Fibroblast of mammary gland (primary cell): ENCODE measurements at regions not wholly inside any gene's neighbourhood (a gene's known extent, or its start where the extent isn't known, plus 50 kb on each side); places are given as distances from the start of the nearest gene placed in this dataset.

Experiments
- DNase-seq: peaks from one replicate; pipeline ENCODE4 v3.0.0-alpha.2; 2010; ENCODE audit warnings: low read depth
- H3K4me3 ChIP-seq: 2 replicates; pipeline ENCODE4 v1.5.1; 2011; ENCODE audit warnings: low read depth, mild to moderate bottlenecking, low read length, moderate library complexity; ENCODE audit not compliant: control insufficient read depth
- TF ChIP-seq, protein P1 (sequence below): conservative IDR thresholded peaks from 2 replicates; pipeline ENCODE4 v1.5.1; 2011; ENCODE audit warnings: low read depth, low read length, inconsistent platforms; ENCODE audit not compliant: control insufficient read depth, insufficient read depth

- H3K4me3 ChIP-seq = no peak overlapping the region
- DNase-seq = no peak
- TF ChIP-seq, protein P1, sequence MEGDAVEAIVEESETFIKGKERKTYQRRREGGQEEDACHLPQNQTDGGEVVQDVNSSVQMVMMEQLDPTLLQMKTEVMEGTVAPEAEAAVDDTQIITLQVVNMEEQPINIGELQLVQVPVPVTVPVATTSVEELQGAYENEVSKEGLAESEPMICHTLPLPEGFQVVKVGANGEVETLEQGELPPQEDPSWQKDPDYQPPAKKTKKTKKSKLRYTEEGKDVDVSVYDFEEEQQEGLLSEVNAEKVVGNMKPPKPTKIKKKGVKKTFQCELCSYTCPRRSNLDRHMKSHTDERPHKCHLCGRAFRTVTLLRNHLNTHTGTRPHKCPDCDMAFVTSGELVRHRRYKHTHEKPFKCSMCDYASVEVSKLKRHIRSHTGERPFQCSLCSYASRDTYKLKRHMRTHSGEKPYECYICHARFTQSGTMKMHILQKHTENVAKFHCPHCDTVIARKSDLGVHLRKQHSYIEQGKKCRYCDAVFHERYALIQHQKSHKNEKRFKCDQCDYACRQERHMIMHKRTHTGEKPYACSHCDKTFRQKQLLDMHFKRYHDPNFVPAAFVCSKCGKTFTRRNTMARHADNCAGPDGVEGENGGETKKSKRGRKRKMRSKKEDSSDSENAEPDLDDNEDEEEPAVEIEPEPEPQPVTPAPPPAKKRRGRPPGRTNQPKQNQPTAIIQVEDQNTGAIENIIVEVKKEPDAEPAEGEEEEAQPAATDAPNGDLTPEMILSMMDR = no peak
These were observed 438.6 kb downstream of the TSHZ3 start for GRCh38 chr19:30910485-30911240.

GRCh38 chr19:30909216-30909615 lies 440.0 kb downstream of the TSHZ3 start:
- H3K4me3 ChIP-seq = no peak overlapping the region
- no peak for DNase-seq
- TF ChIP-seq, protein P1 = no peak

- TF ChIP-seq, protein P1 = no peak
- no peak for DNase-seq
- H3K4me3 ChIP-seq = no peak overlapping the region
These were observed 440.9 kb downstream of the TSHZ3 start for GRCh38 chr19:30908262-30908771.

DNA sequence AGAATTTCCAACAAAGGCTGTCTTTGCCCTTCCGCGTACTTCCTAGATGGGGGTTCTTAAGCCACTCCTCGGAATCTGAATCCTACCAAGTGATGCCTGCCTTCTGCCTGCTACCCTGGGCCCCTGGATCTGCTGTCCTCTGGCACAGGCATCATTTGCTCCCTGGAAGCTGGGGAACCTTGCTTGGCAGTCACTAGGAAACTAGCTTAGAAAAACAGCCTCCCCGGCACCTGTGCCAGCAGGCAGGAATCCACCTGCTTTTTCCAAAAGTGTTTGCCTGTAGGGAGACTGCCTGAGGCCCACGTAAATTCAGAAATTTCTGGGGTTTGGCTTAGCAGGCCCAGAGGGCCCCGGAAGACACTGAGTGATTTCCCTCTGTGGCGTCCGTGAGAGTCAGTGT lies 442.4 kb downstream of the TSHZ3 start:
- TF ChIP-seq, protein P1 = no peak
- DNase-seq = no peak

DNA sequence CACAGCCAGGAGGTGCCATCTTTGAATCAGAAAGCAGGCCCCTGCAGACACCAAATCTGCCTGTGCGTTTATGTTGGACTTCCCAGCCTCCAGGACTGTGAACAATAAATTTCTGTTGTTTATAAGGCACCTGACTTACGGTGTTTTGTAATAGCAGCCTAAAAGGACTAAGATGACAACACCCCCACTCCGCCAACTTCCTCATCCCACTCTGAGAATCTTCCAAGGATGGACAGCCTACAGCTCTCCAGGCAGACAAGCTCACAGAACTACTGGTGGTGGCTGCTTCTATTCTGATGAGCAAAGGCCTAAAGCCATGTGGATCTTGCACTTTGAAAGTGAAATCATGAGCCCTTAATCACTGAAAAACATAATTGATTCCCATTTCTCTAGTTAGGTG lies 449.2 kb downstream of the TSHZ3 start:
- no peak for DNase-seq
- no peak overlapping the region for H3K4me3 ChIP-seq
- TF ChIP-seq, protein P1 = no peak

More for the DNA sequence above, 442.4 kb downstream of the TSHZ3 start:
- no peak overlapping the region for H3K4me3 ChIP-seq

GRCh38 chr19:30898353-30899103 lies 450.7 kb downstream of the TSHZ3 start:
- H3K4me3 ChIP-seq = no peak overlapping the region
- DNase-seq = no peak
- TF ChIP-seq, protein P1 = no peak
